ENCODE measurements at regions not wholly inside any gene's neighbourhood (a gene's known extent, or its start where the extent isn't known, plus 50 kb on each side); places are given as distances from the start of the nearest gene placed in this dataset.
"Not testable (repeated sequence)": the region's sequence is repeated elsewhere in the genome, so short reads cannot be mapped to it uniquely, and the experiment has no call there.

GRCh38 chr14:85907536-85907935 is 377.6 kb downstream of the FLRT2 start:
- no peak for DNase-seq

GRCh38 chr14:85897808-85898207 is 367.9 kb downstream of the FLRT2 start:
- DNase-seq: no peak

- DNase-seq: no peak
Measured at GRCh38 chr14:85895603-85896002, 365.7 kb downstream of the FLRT2 start.

- no peak for DNase-seq
Measured at GRCh38 chr14:85892251-85892650, 362.3 kb downstream of the FLRT2 start.

GRCh38 chr14:85883966-85884365 is 354.0 kb downstream of the FLRT2 start:
- DNase-seq: no peak

- no peak for DNase-seq
Measured at GRCh38 chr14:85883101-85883500, 353.2 kb downstream of the FLRT2 start.

GRCh38 chr14:85881935-85882334 is 352.0 kb downstream of the FLRT2 start:
- DNase-seq: no peak

GRCh38 chr14:85878874-85879273 is 348.9 kb downstream of the FLRT2 start:
- no peak for DNase-seq

GRCh38 chr14:85873006-85873405 is 343.1 kb downstream of the FLRT2 start:
- DNase-seq: no peak

- no peak for DNase-seq
Measured at GRCh38 chr14:85867450-85867849, 337.5 kb downstream of the FLRT2 start.

GRCh38 chr14:85865701-85866100 is 335.8 kb downstream of the FLRT2 start:
- no peak for DNase-seq

GRCh38 chr14:85858634-85859033 is 328.7 kb downstream of the FLRT2 start:
- no peak for DNase-seq

GRCh38 chr14:85856430-85856829 is 326.5 kb downstream of the FLRT2 start:
- DNase-seq: no peak

GRCh38 chr14:85853996-85854526 is 324.1 kb downstream of the FLRT2 start:
- DNase-seq: no peak

GRCh38 chr14:85852906-85853305 is 323.0 kb downstream of the FLRT2 start:
- DNase-seq: no peak

- DNase-seq: not testable (repeated sequence)
Measured at GRCh38 chr14:85852123-85852522, 322.2 kb downstream of the FLRT2 start.

GRCh38 chr14:85830549-85830948 is 300.6 kb downstream of the FLRT2 start:
- DNase-seq: not testable (repeated sequence)

GRCh38 chr14:85829601-85830000 is 299.7 kb downstream of the FLRT2 start:
- DNase-seq: not testable (repeated sequence)

- DNase-seq: no peak
Measured at GRCh38 chr14:85824526-85824925, 294.6 kb downstream of the FLRT2 start.

- no peak for DNase-seq
Measured at GRCh38 chr14:85822236-85822635, 292.3 kb downstream of the FLRT2 start.

GRCh38 chr14:85817430-85817829 is 287.5 kb downstream of the FLRT2 start:
- no peak for DNase-seq

- DNase-seq: no peak
Measured at GRCh38 chr14:85813040-85813439, 283.1 kb downstream of the FLRT2 start.

GRCh38 chr14:85811340-85811739 is 281.4 kb downstream of the FLRT2 start:
- no peak for DNase-seq

GRCh38 chr14:85799668-85800067 is 269.7 kb downstream of the FLRT2 start:
- no peak for DNase-seq

- DNase-seq: no peak
Measured at GRCh38 chr14:85798856-85799255, 268.9 kb downstream of the FLRT2 start.

GRCh38 chr14:85793533-85793932 is 263.6 kb downstream of the FLRT2 start:
- DNase-seq: no peak
